Erythroblast (primary cell): ENCODE measurements at regions not wholly inside any gene's neighbourhood (a gene's known extent, or its start where the extent isn't known, plus 50 kb on each side); places are given as distances from the start of the nearest gene placed in this dataset.

Experiments
- DNase-seq, 2 experiments: peaks; one replicate each; lab custom pipeline; 2025; lab: John Stamatoyannopoulos, UW
- GATA1 ChIP-seq: IDR thresholded peaks from 2 replicates; pipeline ENCODE4 v1.6.1; 2011; ENCODE audit warnings: low read depth, mild to moderate bottlenecking, control low read depth, low read length, moderate library complexity
- POLR2A ChIP-seq: IDR thresholded peaks from 2 replicates; pipeline ENCODE4 v1.6.1; 2011; ENCODE audit warnings: mild to moderate bottlenecking, low read length

- DNase-seq: no peak
- TF ChIP-seq GATA1 (no peak), POLR2A (no peak)
These were observed 318.7 kb upstream of the STT3B start for GRCh38 chr3:31213869-31214486.

- no peak for TF ChIP-seq POLR2A
- TF ChIP-seq GATA1: no peak
These were observed 314.6 kb upstream of the STT3B start for GRCh38 chr3:31218082-31218481.

GRCh38 chr3:31219131-31219843 is 313.4 kb upstream of the STT3B start:
- TF ChIP-seq POLR2A (no peak), GATA1 (no peak)
- DNase-seq: no peak

More at GRCh38 chr3:31218082-31218481, 314.6 kb upstream of the STT3B start:
- DNase-seq: no peak

GRCh38 chr3:31220431-31220830 is 312.3 kb upstream of the STT3B start:
- TF ChIP-seq POLR2A (no peak), GATA1 (no peak)
- DNase-seq: no peak

GRCh38 chr3:31223278-31223677 is 309.4 kb upstream of the STT3B start:
- TF ChIP-seq POLR2A: no peak
- no peak for TF ChIP-seq GATA1
- DNase-seq: no peak

GRCh38 chr3:31224936-31225335 is 307.8 kb upstream of the STT3B start:
- no peak for TF ChIP-seq GATA1
- no peak for TF ChIP-seq POLR2A
- DNase-seq: no peak

- no peak for DNase-seq
- TF ChIP-seq GATA1 (no peak), POLR2A (no peak)
These were observed 306.8 kb upstream of the STT3B start for GRCh38 chr3:31225923-31226322.

- TF ChIP-seq POLR2A: no peak
- no peak for TF ChIP-seq GATA1
- no peak for DNase-seq
These were observed 306.4 kb upstream of the STT3B start for GRCh38 chr3:31226346-31226745.

- TF ChIP-seq POLR2A (no peak), GATA1 (no peak)
- no peak for DNase-seq
These were observed 305.6 kb upstream of the STT3B start for GRCh38 chr3:31227131-31227562.

- no peak for DNase-seq
- no peak for TF ChIP-seq GATA1
- no peak for TF ChIP-seq POLR2A
These were observed 302.1 kb upstream of the STT3B start for GRCh38 chr3:31230425-31231223.

- DNase-seq: no peak
- no peak for TF ChIP-seq POLR2A
- no peak for TF ChIP-seq GATA1
These were observed 300.4 kb upstream of the STT3B start for GRCh38 chr3:31232055-31233025.

- DNase-seq: no peak
- TF ChIP-seq GATA1: no peak
- no peak for TF ChIP-seq POLR2A
These were observed 298.6 kb upstream of the STT3B start for GRCh38 chr3:31234145-31234544.

GRCh38 chr3:31235062-31235700 is 297.5 kb upstream of the STT3B start:
- no peak for DNase-seq
- TF ChIP-seq GATA1 (no peak), POLR2A (no peak)
